NCI-H526 (cell line): ENCODE measurements at regions not wholly inside any gene's neighbourhood (a gene's known extent, or its start where the extent isn't known, plus 50 kb on each side); places are given as distances from the start of the nearest gene placed in this dataset.
"Not testable (repeated sequence)": the region's sequence is repeated elsewhere in the genome, so short reads cannot be mapped to it uniquely, and the experiment has no call there.

Source experiments
- DNase-seq, 2 experiments: peaks; one replicate each; lab custom pipeline; 2025; lab: John Stamatoyannopoulos, UW

GRCh38 chr2:192469612-192470011 is 274.9 kb upstream of the TMEFF2 start:
- DNase-seq = no peak

DNA sequence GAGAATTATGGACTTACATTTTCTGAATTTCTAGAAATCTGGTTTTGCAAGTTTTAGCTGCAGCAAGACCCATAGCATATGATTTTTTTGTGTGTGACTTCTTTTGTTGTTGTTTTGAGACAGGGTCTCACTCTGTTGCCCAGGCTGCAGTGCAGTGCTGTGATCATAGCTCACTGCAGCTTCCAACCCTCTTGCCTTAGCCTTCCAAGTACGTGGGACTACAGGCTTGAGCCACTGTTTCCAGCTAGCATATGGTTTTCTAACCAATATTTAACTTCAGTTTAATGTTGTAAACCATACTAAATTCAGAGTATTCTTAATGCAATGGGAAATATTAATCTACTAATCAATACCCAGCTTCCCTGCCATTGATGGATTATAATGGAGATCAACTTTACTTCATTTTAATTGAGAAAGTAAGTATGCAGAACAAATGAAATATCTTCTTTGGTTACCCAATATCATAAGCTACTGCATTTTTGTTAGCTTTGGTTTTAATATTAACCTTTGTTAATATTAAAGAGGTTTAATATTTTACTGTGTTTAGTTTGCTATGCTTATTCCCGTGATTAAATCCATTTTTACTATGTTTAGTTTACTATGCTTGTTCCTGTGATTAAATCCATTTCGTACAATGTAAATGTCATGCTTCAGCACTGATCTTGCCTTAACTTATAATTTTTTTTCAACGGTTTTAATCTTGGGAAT is 273.4 kb upstream of the TMEFF2 start:
- DNase-seq = no peak

GRCh38 chr2:192465141-192465540 is 270.4 kb upstream of the TMEFF2 start:
- no peak for DNase-seq

DNA sequence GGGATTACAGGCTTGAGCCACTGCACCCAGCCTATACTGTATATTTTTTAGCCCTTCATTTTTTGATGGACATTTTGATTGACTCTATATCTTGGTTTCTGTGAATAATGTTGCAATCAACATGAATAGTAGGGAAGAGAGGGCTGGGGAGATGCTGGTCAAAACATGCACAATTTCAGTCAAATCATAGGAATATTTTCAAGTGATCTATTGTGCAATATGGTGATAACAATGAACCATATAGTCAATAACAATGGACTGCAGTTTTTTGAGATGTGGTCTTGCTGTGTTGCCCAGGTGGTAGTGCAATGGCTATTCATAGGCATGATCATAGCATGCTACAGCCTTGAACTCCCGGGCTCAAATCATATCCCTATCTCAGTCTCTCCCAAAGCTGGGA is 264.7 kb upstream of the TMEFF2 start:
- no peak for DNase-seq

DNA sequence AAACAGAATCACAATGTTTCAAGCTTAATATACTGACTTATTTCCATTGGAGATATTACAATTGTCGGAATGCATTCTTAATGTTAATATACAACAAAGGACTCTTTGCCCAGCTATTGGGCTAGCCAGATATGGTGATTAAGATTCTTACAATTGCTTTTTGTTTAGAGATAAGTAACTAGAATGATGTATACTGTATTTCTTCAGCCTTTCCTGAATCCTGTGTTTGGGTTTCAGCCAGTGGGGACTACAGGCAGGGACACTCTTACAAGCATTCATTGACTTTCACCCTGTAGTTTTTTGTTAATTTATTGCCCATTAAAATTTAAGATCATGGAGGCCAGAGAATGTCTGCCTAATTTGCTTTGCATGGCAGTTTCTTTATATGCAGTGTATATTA is 254.1 kb upstream of the TMEFF2 start:
- no peak for DNase-seq

DNA sequence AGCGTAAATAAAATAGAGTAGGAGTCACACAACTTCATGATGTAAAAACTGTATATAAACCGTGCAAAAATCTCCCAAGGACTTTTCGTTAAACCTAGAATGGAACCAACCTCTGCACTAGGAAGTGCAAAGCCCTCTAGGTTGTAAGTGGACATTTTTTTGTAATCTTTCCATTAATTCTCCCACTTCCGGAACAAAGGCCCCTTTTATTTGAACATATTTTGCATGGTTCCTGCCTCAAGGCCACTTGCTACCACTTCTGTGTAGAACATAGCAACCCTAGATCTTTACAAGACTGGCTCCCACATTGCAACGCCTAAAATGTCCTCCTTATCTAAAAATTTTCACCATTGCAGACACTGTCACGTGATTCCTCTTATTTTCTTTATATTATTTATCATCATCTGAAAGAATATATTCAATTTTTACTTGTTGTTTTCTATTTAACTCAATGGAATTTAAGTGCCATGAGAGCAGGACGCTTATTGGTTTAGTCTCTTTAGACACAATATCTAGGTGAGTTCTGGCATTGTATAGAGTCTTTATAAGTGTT is 249.6 kb upstream of the TMEFF2 start:
- DNase-seq = no peak

GRCh38 chr2:192443831-192444230 is 249.1 kb upstream of the TMEFF2 start:
- no peak for DNase-seq

GRCh38 chr2:192438239-192438638 is 243.5 kb upstream of the TMEFF2 start:
- DNase-seq = peak in 1 of 2 experiments; percentile 3

DNA sequence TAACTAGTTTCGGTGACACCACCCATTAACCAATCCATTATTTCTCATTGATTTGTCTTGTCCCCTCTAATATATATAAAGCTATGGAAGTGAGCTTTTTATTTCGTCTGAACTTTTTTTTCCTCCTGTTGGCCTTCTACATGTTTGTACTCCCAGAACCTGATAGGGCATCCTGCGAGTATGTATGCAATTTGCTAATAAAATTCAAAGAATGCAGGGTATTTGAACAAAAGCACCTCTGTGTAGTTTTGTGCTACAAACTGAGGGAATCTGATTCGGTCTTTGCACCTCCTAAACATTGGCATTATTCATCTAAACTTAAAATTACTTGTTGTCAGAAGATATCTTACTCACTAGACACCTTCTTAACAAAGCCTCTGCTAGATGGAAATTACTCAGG is 242.9 kb upstream of the TMEFF2 start:
- DNase-seq = no peak

DNA sequence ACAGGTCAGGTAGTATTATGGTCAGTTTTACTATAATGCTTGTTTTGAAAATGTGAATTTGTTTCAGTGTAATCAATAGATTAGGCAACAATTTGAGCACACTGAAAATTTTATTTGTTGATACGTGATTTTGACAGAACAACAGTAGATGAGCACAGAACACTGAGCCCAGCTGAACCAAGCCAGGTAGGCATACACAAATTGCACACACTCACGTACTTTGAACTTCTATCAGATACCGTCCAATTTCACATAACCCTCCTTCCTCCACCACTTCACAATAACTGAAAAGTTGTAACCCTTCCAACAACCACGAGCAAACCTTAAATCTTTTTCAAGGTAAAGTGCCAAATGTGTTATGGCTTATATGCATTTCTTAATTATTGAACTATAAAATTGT is 229.5 kb upstream of the TMEFF2 start:
- no peak for DNase-seq

- DNase-seq = no peak
Observed at GRCh38 chr2:192419786-192420185, 225.1 kb upstream of the TMEFF2 start.

GRCh38 chr2:192416060-192416459 is 221.3 kb upstream of the TMEFF2 start:
- no peak for DNase-seq

DNA sequence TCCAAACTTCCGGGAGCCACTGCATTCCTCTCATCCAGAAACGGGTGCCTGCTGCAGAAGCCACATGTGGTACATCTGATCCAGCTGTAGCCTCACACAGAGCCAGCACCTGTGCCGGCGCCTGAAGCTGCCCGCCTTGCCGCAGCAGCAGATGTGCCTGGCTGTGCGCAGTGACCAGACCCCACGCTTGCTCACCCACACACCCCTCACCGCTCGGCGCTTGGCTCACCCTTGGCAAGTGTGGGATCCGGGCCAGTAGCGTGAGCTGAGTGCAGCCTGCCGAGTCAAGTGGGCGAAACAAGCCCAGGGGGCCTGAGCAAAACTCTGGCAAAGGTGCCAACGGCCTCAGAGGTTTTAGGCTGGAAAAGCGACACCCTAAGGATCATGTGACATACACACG is 220.1 kb upstream of the TMEFF2 start:
- DNase-seq = no peak

- no peak for DNase-seq
Observed at GRCh38 chr2:192413812-192414681, 219.3 kb upstream of the TMEFF2 start.

GRCh38 chr2:192412866-192413265 is 218.1 kb upstream of the TMEFF2 start:
- not testable (repeated sequence) for DNase-seq

GRCh38 chr2:192412394-192412793 is 217.7 kb upstream of the TMEFF2 start:
- DNase-seq = no peak

DNA sequence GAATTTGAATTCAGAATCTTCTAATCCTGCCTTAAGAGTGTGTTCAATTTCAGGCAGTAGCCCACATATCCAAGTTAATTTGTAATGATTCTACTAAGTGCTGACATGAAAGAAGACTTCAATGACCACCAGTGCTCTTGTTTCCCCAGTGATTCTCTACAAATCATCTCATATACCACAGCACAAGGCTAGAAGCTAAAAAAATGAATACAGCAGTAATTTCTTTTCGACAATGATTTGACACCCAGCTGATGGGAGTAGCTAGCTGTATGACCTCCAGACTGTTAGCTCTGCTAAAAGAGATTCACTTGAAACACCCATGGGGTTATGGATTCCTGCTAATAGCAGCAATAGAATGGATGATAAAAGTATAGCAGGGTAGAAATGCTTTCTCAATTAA is 217.0 kb upstream of the TMEFF2 start:
- no peak for DNase-seq

DNA sequence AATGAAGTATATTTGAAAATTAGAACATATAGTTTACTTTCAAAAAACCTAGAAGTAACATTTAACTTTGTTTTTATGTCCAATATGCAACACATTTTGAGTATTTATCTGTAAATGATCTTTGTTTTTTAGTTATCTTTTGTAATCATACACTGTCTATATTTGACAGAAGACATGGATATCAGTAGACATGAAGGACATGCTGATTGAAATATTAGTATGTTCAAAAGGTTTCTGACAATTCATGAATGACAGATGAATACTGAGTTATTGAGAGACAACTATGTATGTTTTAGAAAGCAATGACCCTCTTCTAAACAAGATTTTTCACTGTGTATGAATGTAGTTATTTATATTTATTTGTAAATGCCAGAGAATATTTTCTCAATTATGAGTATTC is 215.6 kb upstream of the TMEFF2 start:
- DNase-seq = no peak

- DNase-seq = no peak
Observed at GRCh38 chr2:192407692-192408091, 213.0 kb upstream of the TMEFF2 start.

DNA sequence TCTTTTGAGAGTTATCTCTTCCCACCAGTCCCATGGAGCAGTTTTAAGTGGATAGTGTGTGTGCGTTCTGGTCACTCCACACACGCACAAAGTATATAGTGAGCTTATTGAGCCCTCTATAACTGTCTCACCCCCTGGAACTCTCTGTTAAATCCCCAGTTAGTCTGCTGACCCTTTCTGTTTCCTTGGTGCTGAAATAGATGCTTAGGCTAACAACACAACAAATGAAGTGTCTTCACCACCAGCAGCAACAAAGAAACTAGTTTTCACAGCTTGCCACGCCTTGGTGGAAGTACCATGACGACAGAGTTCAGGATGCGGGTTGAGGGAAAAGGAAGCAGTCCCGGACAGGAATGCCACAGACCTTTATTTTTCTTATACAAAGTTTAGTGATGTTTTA is 203.5 kb upstream of the TMEFF2 start:
- no peak for DNase-seq

- no peak for DNase-seq
Observed at GRCh38 chr2:192394605-192395004, 199.9 kb upstream of the TMEFF2 start.

GRCh38 chr2:192391041-192391440 is 196.3 kb upstream of the TMEFF2 start:
- DNase-seq = no peak

DNA sequence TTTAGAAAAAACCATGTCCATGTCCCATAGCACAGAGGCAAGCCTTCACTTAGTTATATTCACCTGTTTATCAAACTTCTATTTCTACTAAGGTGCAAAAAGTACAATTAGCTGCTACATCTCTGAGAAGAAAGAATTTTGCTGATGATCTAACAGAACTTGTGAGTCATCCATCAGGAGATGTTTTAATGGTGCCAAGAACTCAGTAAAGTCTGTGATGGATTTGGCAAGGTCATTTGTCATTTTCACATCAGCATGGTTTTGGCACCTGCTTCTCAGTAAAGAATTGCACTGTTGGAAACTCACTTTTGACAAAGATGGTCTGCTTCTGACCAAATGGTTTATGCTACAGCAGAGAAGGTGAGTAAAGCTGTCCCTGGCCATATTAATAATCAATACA is 195.7 kb upstream of the TMEFF2 start:
- no peak for DNase-seq
